Activated CD4-positive, alpha-beta T cell treated with anti-CD3 and anti-CD28 coated beads, Interleukin-2, amount 50 U/mL, for 1 hour (primary cell): ENCODE measurements at regions not wholly inside any gene's neighbourhood (a gene's known extent, or its start where the extent isn't known, plus 50 kb on each side); places are given as distances from the start of the nearest gene placed in this dataset.

Experiments used
- DNase-seq: peaks from one replicate; pipeline ENCODE4 v3.0.0-alpha.2; 2020

- no peak for DNase-seq
Measured at GRCh38 chr13:74210693-74211393, 76.6 kb upstream of the KLF12 start.

- DNase-seq, result no peak
Measured at GRCh38 chr13:74206855-74207254, 72.7 kb upstream of the KLF12 start.

- DNase-seq, result no peak
Measured at GRCh38 chr13:74206061-74206561, 71.9 kb upstream of the KLF12 start.

- DNase-seq, result no peak
Measured at GRCh38 chr13:74205313-74205690, 71.1 kb upstream of the KLF12 start.

GRCh38 chr13:74204602-74205312 is 70.6 kb upstream of the KLF12 start:
- no peak for DNase-seq

- DNase-seq, result no peak
Measured at GRCh38 chr13:74203576-74203975, 69.4 kb upstream of the KLF12 start.

- DNase-seq, result no peak
Measured at GRCh38 chr13:74202129-74202813, 68.1 kb upstream of the KLF12 start.

GRCh38 chr13:74201530-74201929 is 67.3 kb upstream of the KLF12 start:
- DNase-seq, result no peak

GRCh38 chr13:74200081-74200480 is 65.9 kb upstream of the KLF12 start:
- DNase-seq, result no peak

- no peak for DNase-seq
Measured at GRCh38 chr13:74197677-74198429, 63.6 kb upstream of the KLF12 start.

- no peak for DNase-seq
Measured at GRCh38 chr13:74194846-74195245, 60.6 kb upstream of the KLF12 start.

- DNase-seq, result no peak
Measured at GRCh38 chr13:74193391-74193790, 59.2 kb upstream of the KLF12 start.

- DNase-seq, result no peak
Measured at GRCh38 chr13:74191410-74191809, 57.2 kb upstream of the KLF12 start.

GRCh38 chr13:74190999-74191398 is 56.8 kb upstream of the KLF12 start:
- DNase-seq, result no peak

GRCh38 chr13:74187564-74187963 is 53.4 kb upstream of the KLF12 start:
- DNase-seq, result no peak

GRCh38 chr13:74184283-74184682 is 50.1 kb upstream of the KLF12 start:
- no peak for DNase-seq
